Lung (tissue), 11 donors: ENCODE measurements at regions not wholly inside any gene's neighbourhood (a gene's known extent, or its start where the extent isn't known, plus 50 kb on each side); places are given as distances from the start of the nearest gene placed in this dataset.

Experiments
- ATAC-seq: fragments of 200-7000 bp; cut with Tn5 transposase; one replicate; pipeline ENCODE4 v1.9.1; 2020; ENCODE audit warnings: moderate number of reproducible peaks; ENCODE audit not compliant: insufficient read depth, low FRiP score
- DNase-seq, 3 donors: peaks; one replicate each; pipeline ENCODE4 v3.0.0-alpha.2; 2013 to 2017
- H3K27ac ChIP-seq, 2 donors: one replicate each; pipeline ENCODE4 v1.5.1; 2013; ENCODE audit warnings: mild to moderate bottlenecking in 2 of 2, moderate library complexity in 2 of 2, control low read depth in 1 of 2, inconsistent platforms in 1 of 2, low read depth in 1 of 2, low read length in 1 of 2
- H3K27me3 ChIP-seq, 3 donors: one replicate each; pipeline ENCODE4 v1.5.1; 2013; ENCODE audit warnings: low read length in 2 of 3; ENCODE audit not compliant: control insufficient read depth in 3 of 3, insufficient read depth in 3 of 3
- H3K36me3 ChIP-seq, 4 donors: one replicate each; pipeline ENCODE4 v1.5.1; 2013; ENCODE audit warnings: low read length in 4 of 4, mild to moderate bottlenecking in 1 of 4, moderate library complexity in 1 of 4; ENCODE audit not compliant: control insufficient read depth in 4 of 4, insufficient read depth in 4 of 4
- H3K4me1 ChIP-seq, 5 donors: one replicate each; pipeline ENCODE4 v1.5.1; 2013; ENCODE audit warnings: low read length in 5 of 5, mild to moderate bottlenecking in 2 of 5, moderate library complexity in 1 of 5; ENCODE audit not compliant: control insufficient read depth in 5 of 5, insufficient read depth in 5 of 5
- H3K4me3 ChIP-seq: one replicate; pipeline ENCODE4 v1.5.1; 2013; ENCODE audit warnings: mild to moderate bottlenecking, control low read depth, moderate library complexity
- H3K9ac ChIP-seq, 2 donors: one replicate each; pipeline ENCODE4 v1.5.1; 2013; ENCODE audit warnings: low read length in 2 of 2, control low read depth in 1 of 2; ENCODE audit not compliant: insufficient read depth in 1 of 2
- H3K9me3 ChIP-seq, 4 donors: one replicate each; pipeline ENCODE4 v1.5.1; 2013; ENCODE audit warnings: low read length in 3 of 4, mild to moderate bottlenecking in 1 of 4, moderate library complexity in 1 of 4; ENCODE audit not compliant: control insufficient read depth in 4 of 4, insufficient read depth in 3 of 4
- whole genome bisulfite sequencing, 2 donors: extraction: QIAGEN DNeasy Blood & Tissue Kit; methylation state at CpG; one replicate each; pipeline ENCODE4 v1.1.7; 2013; 5-methylcytosine and 5-hydroxymethylcytosine counted together
- TF ChIP-seq, protein P1 (sequence below): IDR thresholded peaks from 2 replicates; pipeline ENCODE4 v1.5.1; 2012; ENCODE audit warnings: mild to moderate bottlenecking; ENCODE audit errors: control extremely low read depth, extremely low read depth
- donor health status: control.
- donor health status: control.
- donor health status: Bipolar disorder and iron deficiency.
- donor health status: healthy.
- donor health status: DM: yes; HTN: yes; CAD: no.

GRCh38 chr10:29918623-29919400 is 140.6 kb downstream of the JCAD start:
- DNase-seq (no peak), ATAC-seq (no peak)
- H3K4me3 ChIP-seq = no peak overlapping the region
- WGBS, 2 donors = 58 to 77% methylated on average over 3 of the region's 3 CpGs
- no peak overlapping the region for H3K9ac ChIP-seq
- TF ChIP-seq, protein P1, sequence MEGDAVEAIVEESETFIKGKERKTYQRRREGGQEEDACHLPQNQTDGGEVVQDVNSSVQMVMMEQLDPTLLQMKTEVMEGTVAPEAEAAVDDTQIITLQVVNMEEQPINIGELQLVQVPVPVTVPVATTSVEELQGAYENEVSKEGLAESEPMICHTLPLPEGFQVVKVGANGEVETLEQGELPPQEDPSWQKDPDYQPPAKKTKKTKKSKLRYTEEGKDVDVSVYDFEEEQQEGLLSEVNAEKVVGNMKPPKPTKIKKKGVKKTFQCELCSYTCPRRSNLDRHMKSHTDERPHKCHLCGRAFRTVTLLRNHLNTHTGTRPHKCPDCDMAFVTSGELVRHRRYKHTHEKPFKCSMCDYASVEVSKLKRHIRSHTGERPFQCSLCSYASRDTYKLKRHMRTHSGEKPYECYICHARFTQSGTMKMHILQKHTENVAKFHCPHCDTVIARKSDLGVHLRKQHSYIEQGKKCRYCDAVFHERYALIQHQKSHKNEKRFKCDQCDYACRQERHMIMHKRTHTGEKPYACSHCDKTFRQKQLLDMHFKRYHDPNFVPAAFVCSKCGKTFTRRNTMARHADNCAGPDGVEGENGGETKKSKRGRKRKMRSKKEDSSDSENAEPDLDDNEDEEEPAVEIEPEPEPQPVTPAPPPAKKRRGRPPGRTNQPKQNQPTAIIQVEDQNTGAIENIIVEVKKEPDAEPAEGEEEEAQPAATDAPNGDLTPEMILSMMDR = no peak
- H3K36me3 ChIP-seq = no peaks in the 10 kb centered on the region
- no peaks in the 10 kb centered on the region for H3K4me1 ChIP-seq
- H3K27ac ChIP-seq = no peak overlapping the region
- no peaks in the 10 kb centered on the region for H3K27me3 ChIP-seq
- H3K9me3 ChIP-seq = no peaks in the 10 kb centered on the region

DNA sequence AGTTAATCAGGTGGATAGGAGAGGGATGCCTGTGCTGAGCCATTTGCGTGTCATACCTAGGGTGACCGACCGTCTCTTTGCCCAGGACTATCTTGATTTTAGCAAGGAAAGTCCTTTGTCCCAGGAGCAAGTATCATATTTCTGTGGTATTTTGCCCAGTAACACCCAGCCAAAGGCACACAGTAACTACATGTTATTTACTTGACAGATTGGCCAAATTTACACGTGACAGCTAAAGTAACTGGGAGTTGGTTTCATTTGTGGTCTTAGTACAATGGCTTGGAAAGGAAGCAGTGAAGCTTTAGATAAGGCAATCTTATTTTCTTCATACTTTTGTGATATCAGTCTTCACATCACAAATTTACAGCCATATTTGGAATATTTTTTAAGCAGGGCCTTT is 142.1 kb downstream of the JCAD start:
- Histone ChIP-seq H3K4me1 (no peaks in the 10 kb centered on the region), H3K4me3 (no peak overlapping the region), H3K27me3 (no peaks in the 10 kb centered on the region), H3K9ac (no peak overlapping the region), H3K36me3 (no peaks in the 10 kb centered on the region), H3K27ac (no peak overlapping the region), H3K9me3 (no peaks in the 10 kb centered on the region)
- TF ChIP-seq, protein P1 = no peak
- DNase-seq (no peak), ATAC-seq (no peak)
- 26 to 61% methylated on average over 4 of the region's 4 CpGs for WGBS, 2 donors

DNA sequence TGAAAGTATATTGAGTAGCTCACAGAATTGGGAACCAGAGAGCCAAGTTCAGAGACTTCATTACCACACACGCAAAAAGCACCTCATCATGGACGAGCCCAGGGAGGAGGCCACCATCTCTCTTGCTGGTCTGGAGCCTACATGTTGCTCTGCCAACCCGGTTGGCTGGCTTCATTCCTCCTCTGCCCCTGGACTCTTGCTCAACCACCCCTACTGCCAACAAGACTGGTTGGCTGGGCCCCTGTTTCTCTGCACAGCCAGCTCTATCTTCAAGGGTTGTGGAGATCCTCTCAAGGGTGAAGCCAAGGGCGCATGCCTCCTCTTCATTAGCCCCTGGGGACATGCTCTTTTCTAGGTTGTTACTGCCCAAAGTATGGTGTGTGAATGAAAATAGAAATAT is 142.7 kb downstream of the JCAD start:
- H3K4me3 ChIP-seq = no peak overlapping the region
- ATAC-seq = no peak
- H3K9ac ChIP-seq = no peak overlapping the region
- no peaks in the 10 kb centered on the region for H3K27me3 ChIP-seq
- no peaks in the 10 kb centered on the region for H3K36me3 ChIP-seq
- 93 to 95% methylated on average over 4 of the region's 4 CpGs for WGBS, 2 donors
- H3K27ac ChIP-seq = no peak overlapping the region
- no peaks in the 10 kb centered on the region for H3K4me1 ChIP-seq
- TF ChIP-seq, protein P1 = no peak
- no peaks in the 10 kb centered on the region for H3K9me3 ChIP-seq
- DNase-seq = no peak
